Breast epithelium (tissue), 3 donors: ENCODE measurements at regions not wholly inside any gene's neighbourhood (a gene's known extent, or its start where the extent isn't known, plus 50 kb on each side); places are given as distances from the start of the nearest gene placed in this dataset.

Source experiments
- POLR2A ChIP-seq: fragments of 450-650 bp; IDR thresholded peaks from one replicate; pipeline ENCODE4 v1.6.1; 2016; ENCODE audit warnings: antibody characterized with exemption, mild to moderate bottlenecking, moderate library complexity
- POLR2AphosphoS5 ChIP-seq, 3 donors: sonication (generic); formaldehyde crosslinking; IDR thresholded peaks; one replicate each; pipeline ENCODE4 v1.6.1; 2017; ENCODE audit warnings: antibody characterized with exemption in 3 of 3
- TF ChIP-seq, protein P1 (sequence below), 3 donors: fragments of 450-650 bp; IDR thresholded peaks; one replicate each; pipeline ENCODE4 v1.5.1; 2016 to 2017; ENCODE audit warnings: antibody characterized with exemption in 3 of 3, mild to moderate bottlenecking in 3 of 3, moderate library complexity in 3 of 3

- TF ChIP-seq, protein P1, sequence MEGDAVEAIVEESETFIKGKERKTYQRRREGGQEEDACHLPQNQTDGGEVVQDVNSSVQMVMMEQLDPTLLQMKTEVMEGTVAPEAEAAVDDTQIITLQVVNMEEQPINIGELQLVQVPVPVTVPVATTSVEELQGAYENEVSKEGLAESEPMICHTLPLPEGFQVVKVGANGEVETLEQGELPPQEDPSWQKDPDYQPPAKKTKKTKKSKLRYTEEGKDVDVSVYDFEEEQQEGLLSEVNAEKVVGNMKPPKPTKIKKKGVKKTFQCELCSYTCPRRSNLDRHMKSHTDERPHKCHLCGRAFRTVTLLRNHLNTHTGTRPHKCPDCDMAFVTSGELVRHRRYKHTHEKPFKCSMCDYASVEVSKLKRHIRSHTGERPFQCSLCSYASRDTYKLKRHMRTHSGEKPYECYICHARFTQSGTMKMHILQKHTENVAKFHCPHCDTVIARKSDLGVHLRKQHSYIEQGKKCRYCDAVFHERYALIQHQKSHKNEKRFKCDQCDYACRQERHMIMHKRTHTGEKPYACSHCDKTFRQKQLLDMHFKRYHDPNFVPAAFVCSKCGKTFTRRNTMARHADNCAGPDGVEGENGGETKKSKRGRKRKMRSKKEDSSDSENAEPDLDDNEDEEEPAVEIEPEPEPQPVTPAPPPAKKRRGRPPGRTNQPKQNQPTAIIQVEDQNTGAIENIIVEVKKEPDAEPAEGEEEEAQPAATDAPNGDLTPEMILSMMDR (IDR thresholded peaks at IDR 0.05), result no peak
- TF ChIP-seq POLR2A (no peak), POLR2AphosphoS5 (IDR thresholded peaks at IDR 0.05) (no peak)
Measured at GRCh38 chr4:123790681-123791080, 394.1 kb downstream of the SPRY1 start.
